Gastrocnemius medialis (tissue), 4 donors: ENCODE measurements at regions not wholly inside any gene's neighbourhood (a gene's known extent, or its start where the extent isn't known, plus 50 kb on each side); places are given as distances from the start of the nearest gene placed in this dataset.

Experiments used
- ATAC-seq, 2 donors: fragments of 150-250 bp; one replicate each; pipeline ENCODE4 v1.9.1; 2016
- DNase-seq, 2 donors: peaks; one replicate each; pipeline ENCODE4 v3.0.0-alpha.2; 2019
- H3K27ac ChIP-seq, 4 donors: fragments of 200-600 bp; sonication (generic); 1 replicate in 1 of 4; 2 replicates in 3 of 4; pipeline ENCODE4 v1.5.1; 2016 to 2018; ENCODE audit warnings: mild to moderate bottlenecking in 2 of 4, moderate library complexity in 1 of 4
- H3K27me3 ChIP-seq, 3 donors: fragments of 200-600 bp; sonication (generic) in 2 of 3; 1 replicate in 1 of 3; 2 replicates in 2 of 3; pipeline versions ENCODE4 v1.5.1 to v1.6.0; 2016 to 2019; ENCODE audit warnings: mild to moderate bottlenecking in 1 of 3, moderate library complexity in 1 of 3
- H3K36me3 ChIP-seq, 2 donors: fragments of 200-600 bp; sonication (generic) in 1 of 2; one replicate each; pipeline ENCODE4 v1.5.1; 2017 to 2018
- H3K4me1 ChIP-seq, 2 donors: fragments of 200-600 bp; sonication (generic) in 1 of 2; one replicate each; pipeline ENCODE4 v1.5.1; 2016 to 2017; ENCODE audit warnings: mild to moderate bottlenecking in 2 of 2
- H3K4me3 ChIP-seq, 4 donors: fragments of 200-600 bp; sonication (generic) in 3 of 4; 1 replicate in 1 of 4; 2 replicates in 3 of 4; pipeline ENCODE4 v1.5.1; 2016 to 2019; ENCODE audit warnings: mild to moderate bottlenecking in 2 of 4
- H3K9me3 ChIP-seq, 3 donors: fragments of 200-600 bp; sonication (generic) in 2 of 3; 1 replicate in 1 of 3; 2 replicates in 2 of 3; pipeline ENCODE4 v1.5.1; 2016 to 2019
- POLR2A ChIP-seq, 2 donors: fragments of 450-650 bp; IDR thresholded peaks; one replicate each; pipeline ENCODE4 v1.6.1; 2017; ENCODE audit warnings: antibody characterized with exemption in 2 of 2, mild to moderate bottlenecking in 2 of 2, moderate library complexity in 2 of 2
- in situ Hi-C, 4 donors: fragments of 200-750 bp; cut with MboI; loops; one replicate each; pipeline versions ENCODE4 v1.15.0 to v1.8.0; 2017; ENCODE audit warnings: low sequenced_read_pairs in 4 of 4
- intact Hi-C: fragments of 100-400 bp; cut with DNase I; formaldehyde crosslinking; loops from one replicate; pipeline ENCODE4 v1.15.1; 2023; ENCODE audit warnings: low total_unique reads
- microRNA counts, 2 donors: library from miRNA; unstranded; fragments of <30 nt; microRNA quantifications; one replicate each; lab custom pipeline; 2016
- microRNA-seq, 2 donors: library from miRNA; unstranded; fragments of <30 nt; microRNA quantifications; one replicate each; pipeline ENCODE4, GENCODE V29; 2016; ENCODE audit warnings: borderline replicate concordance in 2 of 2
- TF ChIP-seq, protein P1 (sequence below), 5 experiments: fragments of 450-650 bp in 3 of 5; fragments of 200-600 bp in 2 of 5; sonication (generic) in 2 of 5; IDR thresholded peaks in 4 of 5; conservative IDR thresholded peaks in 1 of 5; 1 replicate in 4 of 5; 2 replicates in 1 of 5; pipeline ENCODE4 v1.5.1; 2016 to 2019; ENCODE audit warnings: antibody characterized with exemption in 5 of 5, mild to moderate bottlenecking in 3 of 5, moderate library complexity in 3 of 5

DNA sequence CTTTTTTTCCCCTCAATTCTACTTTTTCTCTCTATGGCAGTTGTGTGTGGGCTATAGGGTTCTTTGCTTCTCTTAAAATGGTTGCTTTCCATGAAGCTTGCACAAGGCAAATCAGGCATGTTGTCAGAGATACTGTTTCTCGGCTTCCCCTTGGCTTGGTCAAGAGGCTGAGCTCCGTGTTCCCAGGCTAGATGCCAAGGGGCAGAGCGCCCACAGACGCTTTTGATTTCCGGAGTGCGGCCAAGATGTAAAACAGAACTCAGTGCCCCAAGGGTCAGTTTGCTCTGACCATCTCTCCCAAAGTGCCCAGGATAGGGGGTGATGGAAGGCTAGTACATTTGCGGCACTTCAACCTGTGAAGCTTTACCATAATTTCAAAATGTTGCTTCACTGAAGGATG, 64.2 kb upstream of the DIPK2B start:
- Histone ChIP-seq H3K9me3 (no peaks in the 10 kb centered on the region), H3K4me3 (no peak overlapping the region), H3K27me3 (peaks cover 0 to 3% (median 0%) of the 10 kb centered on the region in 3 donors), H3K36me3 (no peaks in the 10 kb centered on the region), H3K27ac (no peak overlapping the region), H3K4me1 (no peaks in the 10 kb centered on the region)
- intact Hi-C loops (no loop called here), in situ Hi-C loops (no loop called here)
- ATAC-seq = no peak
- TF ChIP-seq POLR2A (IDR thresholded peaks at IDR 0.05) = no peak
- TF ChIP-seq, protein P1, sequence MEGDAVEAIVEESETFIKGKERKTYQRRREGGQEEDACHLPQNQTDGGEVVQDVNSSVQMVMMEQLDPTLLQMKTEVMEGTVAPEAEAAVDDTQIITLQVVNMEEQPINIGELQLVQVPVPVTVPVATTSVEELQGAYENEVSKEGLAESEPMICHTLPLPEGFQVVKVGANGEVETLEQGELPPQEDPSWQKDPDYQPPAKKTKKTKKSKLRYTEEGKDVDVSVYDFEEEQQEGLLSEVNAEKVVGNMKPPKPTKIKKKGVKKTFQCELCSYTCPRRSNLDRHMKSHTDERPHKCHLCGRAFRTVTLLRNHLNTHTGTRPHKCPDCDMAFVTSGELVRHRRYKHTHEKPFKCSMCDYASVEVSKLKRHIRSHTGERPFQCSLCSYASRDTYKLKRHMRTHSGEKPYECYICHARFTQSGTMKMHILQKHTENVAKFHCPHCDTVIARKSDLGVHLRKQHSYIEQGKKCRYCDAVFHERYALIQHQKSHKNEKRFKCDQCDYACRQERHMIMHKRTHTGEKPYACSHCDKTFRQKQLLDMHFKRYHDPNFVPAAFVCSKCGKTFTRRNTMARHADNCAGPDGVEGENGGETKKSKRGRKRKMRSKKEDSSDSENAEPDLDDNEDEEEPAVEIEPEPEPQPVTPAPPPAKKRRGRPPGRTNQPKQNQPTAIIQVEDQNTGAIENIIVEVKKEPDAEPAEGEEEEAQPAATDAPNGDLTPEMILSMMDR (IDR thresholded peaks at IDR 0.05 in 4 of 5, conservative IDR thresholded peaks at IDR 0.05 in 1 of 5) = no peak
- no peak for DNase-seq

DNA sequence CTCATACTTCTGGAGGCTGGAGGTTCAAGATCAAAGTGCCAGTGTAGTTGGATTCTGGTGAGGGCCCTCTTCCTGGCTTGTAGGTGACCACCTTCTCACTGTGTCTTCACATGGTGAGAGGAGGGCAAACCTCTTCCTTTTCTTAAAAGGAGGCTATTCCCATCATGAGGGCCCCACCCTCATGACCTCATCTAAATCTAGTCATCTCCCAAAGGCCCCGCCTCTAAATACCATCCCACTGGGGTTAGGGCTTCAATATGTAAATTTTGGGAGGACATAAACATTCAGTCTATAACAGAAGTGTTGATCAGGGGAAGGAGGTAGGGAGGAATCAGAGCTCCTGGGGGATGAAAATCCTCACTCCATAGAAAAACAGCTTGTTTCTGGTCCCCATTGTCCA, 60.8 kb upstream of the DIPK2B start:
- ATAC-seq (no peak), DNase-seq (no peak)
- Histone ChIP-seq H3K27ac (no peak overlapping the region), H3K4me1 (no peaks in the 10 kb centered on the region), H3K27me3 (peaks cover 0 to 3% (median 0%) of the 10 kb centered on the region in 3 donors), H3K9me3 (no peaks in the 10 kb centered on the region), H3K36me3 (no peaks in the 10 kb centered on the region), H3K4me3 (no peak overlapping the region)
- no peak for TF ChIP-seq POLR2A (IDR thresholded peaks at IDR 0.05)
- TF ChIP-seq, protein P1 (IDR thresholded peaks at IDR 0.05 in 4 of 5, conservative IDR thresholded peaks at IDR 0.05 in 1 of 5) = no peak
- intact Hi-C loops (no loop called here), in situ Hi-C loops (no loop called here)

DNA sequence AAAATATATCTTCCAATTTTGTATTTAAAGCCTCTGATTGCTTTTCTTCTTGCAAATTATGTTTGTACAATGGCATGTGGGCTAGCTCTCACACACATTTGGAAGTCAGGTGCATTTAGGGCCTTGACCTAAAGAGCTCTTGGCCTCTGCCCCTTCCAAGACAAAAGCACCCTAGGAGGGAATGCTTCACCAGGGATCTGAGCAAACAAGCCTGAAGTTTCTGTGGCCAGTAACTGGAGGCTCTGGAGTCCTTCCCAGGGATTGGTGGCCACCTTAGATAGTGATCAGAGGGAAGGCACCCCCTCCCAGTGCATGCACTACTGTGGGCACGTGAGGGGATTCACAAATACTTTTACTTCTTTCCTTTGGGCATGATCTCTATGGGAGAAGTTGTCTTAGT, 60.3 kb upstream of the DIPK2B start:
- Histone ChIP-seq H3K27me3 (no peaks in the 10 kb centered on the region), H3K9me3 (no peaks in the 10 kb centered on the region), H3K4me1 (no peaks in the 10 kb centered on the region), H3K4me3 (no peak overlapping the region), H3K27ac (no peak overlapping the region), H3K36me3 (no peaks in the 10 kb centered on the region)
- intact Hi-C loops = no loop called here
- DNase-seq (no peak), ATAC-seq (no peak)
- TF ChIP-seq, protein P1 (IDR thresholded peaks at IDR 0.05 in 4 of 5, conservative IDR thresholded peaks at IDR 0.05 in 1 of 5) = no peak
- TF ChIP-seq POLR2A (IDR thresholded peaks at IDR 0.05) = no peak
- in situ Hi-C loops = no loop called here

DNA sequence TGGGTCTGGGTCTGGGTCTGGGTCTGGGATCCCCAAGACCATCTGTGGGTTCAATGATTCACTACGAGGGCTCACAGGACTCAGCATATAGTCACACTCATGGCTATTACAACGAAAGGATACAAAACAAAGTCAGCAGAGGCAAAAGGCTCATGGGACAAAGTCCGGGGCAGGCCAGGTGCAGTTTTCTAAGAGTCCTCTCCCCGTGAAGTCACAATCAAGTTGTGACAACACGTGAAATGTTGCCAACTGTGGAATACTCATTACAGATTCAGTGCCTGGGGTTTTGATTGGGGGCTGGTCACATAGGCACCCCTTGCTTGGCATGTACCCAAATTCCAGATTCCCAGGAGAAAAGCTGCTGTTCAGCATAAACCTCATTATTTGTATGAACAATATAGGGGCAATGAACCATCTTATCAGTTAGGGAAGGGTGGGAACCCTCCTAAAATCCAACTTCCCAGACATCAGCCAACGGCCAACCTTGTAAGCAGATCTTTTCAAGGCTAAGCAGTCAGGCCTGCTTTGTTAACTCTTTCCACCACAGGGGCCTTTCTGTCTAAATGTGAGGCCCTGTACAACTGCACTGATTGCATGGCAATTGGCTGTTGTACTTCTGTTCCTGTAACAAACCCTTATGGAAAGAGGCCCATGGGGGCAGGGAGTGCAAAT, 58.2 kb upstream of the DIPK2B start:
- Histone ChIP-seq H3K4me1 (no peaks in the 10 kb centered on the region), H3K27me3 (no peaks in the 10 kb centered on the region), H3K27ac (no peak overlapping the region), H3K36me3 (no peaks in the 10 kb centered on the region), H3K9me3 (no peaks in the 10 kb centered on the region), H3K4me3 (no peak overlapping the region)
- ATAC-seq = no peak
- in situ Hi-C loops (no loop called here), intact Hi-C loops (no loop called here)
- TF ChIP-seq POLR2A (IDR thresholded peaks at IDR 0.05) = no peak
- TF ChIP-seq, protein P1 (IDR thresholded peaks at IDR 0.05 in 4 of 5, conservative IDR thresholded peaks at IDR 0.05 in 1 of 5) = no peak
- DNase-seq = no peak

MicroRNA genes in the stretch of these regions (microRNA counts, 767-probe panel; counts per million panel counts)
- microRNA hsa-miR-221-3p (lab: Ali Mortazavi, UCI) (356 to 448 counts per million in 2 donors), microRNA hsa-miR-222-3p (lab: Ali Mortazavi, UCI) (356 to 448 counts per million in 2 donors)

Small RNA genes lying in the stretch of these regions (microRNA-seq; reads per million reads assigned to microRNA genes)
- 1,382 to 1,408 reads per million in 2 donors for gene MIR221
- gene MIR222 = 342 to 427 reads per million in 2 donors
